ENCODE measurements at regions not wholly inside any gene's neighbourhood (a gene's known extent, or its start where the extent isn't known, plus 50 kb on each side); places are given as distances from the start of the nearest gene placed in this dataset.

DNA sequence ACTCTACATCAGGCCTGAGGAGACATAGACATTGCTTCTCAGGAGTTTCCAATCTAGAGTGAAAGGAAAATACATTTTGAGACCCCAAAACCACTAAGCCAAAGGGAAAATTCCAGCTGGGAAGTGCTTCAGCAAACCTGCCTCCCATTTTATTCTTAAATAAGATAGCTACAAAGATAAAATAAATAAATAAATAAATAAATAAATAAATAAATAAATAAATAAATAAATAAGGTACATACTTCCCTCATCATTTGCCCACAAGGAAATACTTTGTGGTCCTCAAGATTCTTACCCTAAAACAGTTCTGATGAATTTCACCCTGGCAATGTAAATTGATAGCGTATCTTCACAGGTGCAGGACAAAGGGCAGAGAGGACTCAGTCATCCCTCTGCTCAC is 474.0 kb upstream of the ROBO1 start:
- TF ChIP-seq EZH2phosphoT487 (IDR thresholded peaks at IDR 0.05; ENCODE audit: borderline replicate concordance, low read depth, low read length), result no peak
- TF ChIP-seq, protein P1, sequence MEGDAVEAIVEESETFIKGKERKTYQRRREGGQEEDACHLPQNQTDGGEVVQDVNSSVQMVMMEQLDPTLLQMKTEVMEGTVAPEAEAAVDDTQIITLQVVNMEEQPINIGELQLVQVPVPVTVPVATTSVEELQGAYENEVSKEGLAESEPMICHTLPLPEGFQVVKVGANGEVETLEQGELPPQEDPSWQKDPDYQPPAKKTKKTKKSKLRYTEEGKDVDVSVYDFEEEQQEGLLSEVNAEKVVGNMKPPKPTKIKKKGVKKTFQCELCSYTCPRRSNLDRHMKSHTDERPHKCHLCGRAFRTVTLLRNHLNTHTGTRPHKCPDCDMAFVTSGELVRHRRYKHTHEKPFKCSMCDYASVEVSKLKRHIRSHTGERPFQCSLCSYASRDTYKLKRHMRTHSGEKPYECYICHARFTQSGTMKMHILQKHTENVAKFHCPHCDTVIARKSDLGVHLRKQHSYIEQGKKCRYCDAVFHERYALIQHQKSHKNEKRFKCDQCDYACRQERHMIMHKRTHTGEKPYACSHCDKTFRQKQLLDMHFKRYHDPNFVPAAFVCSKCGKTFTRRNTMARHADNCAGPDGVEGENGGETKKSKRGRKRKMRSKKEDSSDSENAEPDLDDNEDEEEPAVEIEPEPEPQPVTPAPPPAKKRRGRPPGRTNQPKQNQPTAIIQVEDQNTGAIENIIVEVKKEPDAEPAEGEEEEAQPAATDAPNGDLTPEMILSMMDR (conservative IDR thresholded peaks at IDR 0.05; ENCODE audit: low read length), result no peak
